ENCODE measurements at regions not wholly inside any gene's neighbourhood (a gene's known extent, or its start where the extent isn't known, plus 50 kb on each side); places are given as distances from the start of the nearest gene placed in this dataset.

DNA sequence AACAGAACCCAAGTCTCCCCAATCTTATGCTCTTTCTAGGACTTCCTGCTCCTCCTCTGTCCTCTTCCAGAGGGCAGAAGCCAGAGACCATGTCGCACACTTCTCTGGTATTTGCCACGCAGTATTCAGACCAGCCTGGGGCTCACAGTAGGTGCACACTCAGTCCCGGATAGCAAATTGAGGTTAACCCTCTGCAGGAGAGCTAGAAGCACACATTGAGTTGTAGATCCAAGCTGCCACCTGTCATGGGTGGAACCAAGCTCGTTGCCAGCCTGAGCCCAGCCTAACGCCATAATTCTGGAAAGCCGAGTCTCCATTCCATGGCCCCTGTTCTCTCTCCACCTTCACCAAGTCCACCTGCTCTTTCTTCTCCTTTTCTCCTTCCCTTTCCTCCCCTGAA is 562.1 kb downstream of the BUD13 start:
- H2AFZ ChIP-seq: no peak overlapping the region
- H3K4me1 ChIP-seq (ENCODE audit: insufficient read depth): no peaks in the 10 kb centered on the region
- H3K9me3 ChIP-seq (ENCODE audit: low read depth): no peaks in the 10 kb centered on the region
- no peak for DNase-seq
- H3K79me2 ChIP-seq (ENCODE audit: insufficient read depth): no peaks in the 10 kb centered on the region
- in situ Hi-C loops (cut with MboI): no loop called here
- no peaks in the 10 kb centered on the region for H3F3A ChIP-seq (ENCODE audit: insufficient read depth)
- no peak overlapping the region for H3K9ac ChIP-seq
- H3K27me3 ChIP-seq (replicated peaks; ENCODE audit: insufficient read depth): no peaks in the 10 kb centered on the region; the same call in 1 of the 2 replicates
- no peak overlapping the region for H3K4me2 ChIP-seq (ENCODE audit: unreplicated experiment)
- H3K27ac ChIP-seq: no peak overlapping the region
- no peaks in the 10 kb centered on the region for H4K20me1 ChIP-seq (ENCODE audit: insufficient read depth)
- H3K9me2 ChIP-seq (ENCODE audit: insufficient read depth): no peaks in the 10 kb centered on the region
- H3K36me3 ChIP-seq (ENCODE audit: low read depth): no peaks in the 10 kb centered on the region
- 54 to 58% methylated on average over 6 of the region's 6 CpGs for WGBS, 2 experiments (ENCODE audit: low coverage in 1 of 2, low lambda C conversion rate in 2 of 2, missing lambda C conversion rate in 2 of 2)
- TF ChIP-seq EZH2phosphoT487 (IDR thresholded peaks at IDR 0.05; ENCODE audit: insufficient read depth, low read depth) (no peak), EZH2 (IDR thresholded peaks at IDR 0.05; ENCODE audit: insufficient read depth, poor library complexity, severe bottlenecking) (no peak)
- H3K4me3 ChIP-seq: no peak overlapping the region

DNA sequence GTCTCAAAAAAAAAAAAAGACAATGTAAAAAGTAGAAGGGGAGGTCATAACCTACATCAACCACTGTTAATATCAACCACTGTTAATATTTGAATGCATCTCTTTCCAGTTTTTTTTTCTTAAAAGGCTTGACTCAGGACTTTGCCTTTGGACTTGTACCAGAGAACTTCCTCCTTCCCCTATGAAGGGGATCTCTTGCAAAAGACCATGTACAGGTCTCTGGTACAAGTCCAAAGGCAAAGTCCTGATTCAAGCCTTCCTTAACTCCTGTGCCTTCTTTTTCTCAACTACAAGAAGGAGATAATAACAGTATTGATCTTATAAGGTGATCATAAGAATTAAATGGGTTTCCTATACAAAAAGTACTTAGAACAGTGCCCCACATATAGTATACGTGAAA is 563.5 kb downstream of the BUD13 start:
- Histone ChIP-seq H3K4me1 (ENCODE audit: insufficient read depth) (no peaks in the 10 kb centered on the region), H3K9me3 (ENCODE audit: low read depth) (no peaks in the 10 kb centered on the region), H3F3A (ENCODE audit: insufficient read depth) (no peaks in the 10 kb centered on the region), H3K79me2 (ENCODE audit: insufficient read depth) (no peaks in the 10 kb centered on the region), H2AFZ (no peak overlapping the region), H3K9ac (no peak overlapping the region), H3K27ac (no peak overlapping the region), H3K27me3 (replicated peaks; ENCODE audit: insufficient read depth) (no peaks in the 10 kb centered on the region; the same call in 1 of the 2 replicates), H3K4me3 (no peak overlapping the region), H4K20me1 (ENCODE audit: insufficient read depth) (no peaks in the 10 kb centered on the region), H3K9me2 (ENCODE audit: insufficient read depth) (no peaks in the 10 kb centered on the region), H3K4me2 (ENCODE audit: unreplicated experiment) (no peak overlapping the region), H3K36me3 (ENCODE audit: low read depth) (no peaks in the 10 kb centered on the region)
- no peak for TF ChIP-seq EZH2 (IDR thresholded peaks at IDR 0.05; ENCODE audit: insufficient read depth, poor library complexity, severe bottlenecking)
- no peak for TF ChIP-seq EZH2phosphoT487 (IDR thresholded peaks at IDR 0.05; ENCODE audit: insufficient read depth, low read depth)
- in situ Hi-C loops (cut with MboI): no loop called here
- WGBS, 2 experiments (ENCODE audit: low coverage in 1 of 2, low lambda C conversion rate in 2 of 2, missing lambda C conversion rate in 2 of 2): 25 to 30% methylated on average over 1 of the region's 1 CpG
- DNase-seq: no peak

DNA sequence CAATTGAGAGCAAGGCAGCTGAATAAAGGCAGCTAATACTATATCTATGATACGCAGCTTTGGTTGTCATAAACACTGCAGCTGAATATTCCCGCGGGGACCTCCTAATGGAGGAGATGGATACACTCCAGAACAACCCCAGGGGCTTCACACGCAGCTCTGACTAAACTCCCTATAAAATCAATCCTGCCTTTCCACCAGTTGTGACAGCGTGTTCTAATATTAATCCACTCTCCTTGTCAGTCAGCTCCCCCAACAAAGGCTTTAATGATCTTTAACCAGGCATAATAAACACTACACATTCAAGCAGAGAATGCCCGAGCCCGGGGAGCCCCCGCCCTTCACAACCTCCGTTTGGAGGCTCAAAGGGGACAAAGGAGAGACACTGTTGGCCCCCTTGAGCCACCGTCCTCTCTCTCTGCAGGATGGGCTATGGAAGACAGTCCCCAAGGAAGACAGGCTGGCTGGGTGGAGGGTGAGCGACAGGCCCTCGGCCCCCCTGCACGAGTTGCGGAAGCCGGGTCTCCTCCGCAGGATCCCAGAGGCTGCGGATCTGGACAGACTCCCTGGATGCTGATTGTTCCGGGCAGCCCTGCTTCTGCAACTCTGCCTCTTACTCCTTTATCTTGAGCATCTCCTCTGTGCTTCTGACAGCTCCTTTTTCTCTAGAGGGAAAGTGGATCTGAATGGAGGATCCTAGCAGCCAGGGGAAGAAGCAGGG is 565.2 kb downstream of the BUD13 start:
- H2AFZ ChIP-seq: no peak overlapping the region
- H3K36me3 ChIP-seq (ENCODE audit: low read depth): no peaks in the 10 kb centered on the region
- H3K4me1 ChIP-seq (ENCODE audit: insufficient read depth): no peaks in the 10 kb centered on the region
- H4K20me1 ChIP-seq (ENCODE audit: insufficient read depth): no peaks in the 10 kb centered on the region
- H3K4me2 ChIP-seq (ENCODE audit: unreplicated experiment): no peak overlapping the region
- H3K9ac ChIP-seq: no peak overlapping the region
- TF ChIP-seq EZH2 (IDR thresholded peaks at IDR 0.05; ENCODE audit: insufficient read depth, poor library complexity, severe bottlenecking) (no peak), EZH2phosphoT487 (IDR thresholded peaks at IDR 0.05; ENCODE audit: insufficient read depth, low read depth) (no peak)
- H3K79me2 ChIP-seq (ENCODE audit: insufficient read depth): no peaks in the 10 kb centered on the region
- no peaks in the 10 kb centered on the region for H3K9me2 ChIP-seq (ENCODE audit: insufficient read depth)
- H3K27me3 ChIP-seq (replicated peaks; ENCODE audit: insufficient read depth): no peaks in the 10 kb centered on the region; the same call in 1 of the 2 replicates
- DNase-seq: no peak
- H3K9me3 ChIP-seq (ENCODE audit: low read depth): no peaks in the 10 kb centered on the region
- no peaks in the 10 kb centered on the region for H3F3A ChIP-seq (ENCODE audit: insufficient read depth)
- no peak overlapping the region for H3K27ac ChIP-seq
- in situ Hi-C loops (cut with MboI): no loop called here
- no peak overlapping the region for H3K4me3 ChIP-seq
- 34 to 41% methylated on average over 16 to 18 of the region's 18 CpGs for WGBS, 2 experiments (ENCODE audit: low coverage in 1 of 2, low lambda C conversion rate in 2 of 2, missing lambda C conversion rate in 2 of 2)

DNA sequence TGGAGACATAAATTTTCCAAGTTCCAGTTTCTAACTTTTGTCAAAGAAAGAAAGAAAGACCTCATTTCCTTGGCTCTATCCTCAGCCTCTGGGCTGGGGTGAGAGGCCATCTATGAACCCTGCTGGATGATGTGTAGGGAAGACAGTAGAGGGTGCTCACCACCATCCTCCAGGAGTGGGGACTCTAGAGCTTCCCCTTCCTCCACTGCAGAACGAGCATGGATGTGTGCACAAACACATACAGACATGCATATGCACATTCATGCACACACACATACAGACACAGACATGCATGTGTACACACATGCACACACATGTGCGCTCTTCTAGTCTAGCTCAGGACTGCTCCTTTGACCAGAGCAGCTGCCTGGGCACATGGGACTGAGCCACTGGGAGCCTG is 565.8 kb downstream of the BUD13 start:
- H3F3A ChIP-seq (ENCODE audit: insufficient read depth): no peaks in the 10 kb centered on the region
- H3K27ac ChIP-seq: no peak overlapping the region
- no peak overlapping the region for H3K9ac ChIP-seq
- no peak overlapping the region for H3K4me2 ChIP-seq (ENCODE audit: unreplicated experiment)
- H4K20me1 ChIP-seq (ENCODE audit: insufficient read depth): no peaks in the 10 kb centered on the region
- in situ Hi-C loops (cut with MboI): no loop called here
- no peaks in the 10 kb centered on the region; the same call in 1 of the 2 replicates for H3K27me3 ChIP-seq (replicated peaks; ENCODE audit: insufficient read depth)
- TF ChIP-seq EZH2 (IDR thresholded peaks at IDR 0.05; ENCODE audit: insufficient read depth, poor library complexity, severe bottlenecking) (no peak), EZH2phosphoT487 (IDR thresholded peaks at IDR 0.05; ENCODE audit: insufficient read depth, low read depth) (no peak)
- no peaks in the 10 kb centered on the region for H3K9me2 ChIP-seq (ENCODE audit: insufficient read depth)
- no peak overlapping the region for H2AFZ ChIP-seq
- no peaks in the 10 kb centered on the region for H3K79me2 ChIP-seq (ENCODE audit: insufficient read depth)
- WGBS, 2 experiments (ENCODE audit: low coverage in 1 of 2, low lambda C conversion rate in 2 of 2, missing lambda C conversion rate in 2 of 2): 42 to 43% methylated on average over 2 of the region's 2 CpGs
- DNase-seq: no peak
- H3K4me1 ChIP-seq (ENCODE audit: insufficient read depth): no peaks in the 10 kb centered on the region
- H3K4me3 ChIP-seq: no peak overlapping the region
- H3K9me3 ChIP-seq (ENCODE audit: low read depth): no peaks in the 10 kb centered on the region
- no peaks in the 10 kb centered on the region for H3K36me3 ChIP-seq (ENCODE audit: low read depth)

All from GM23248 (cell line).